Esophagus muscularis mucosa (tissue), 4 donors: ENCODE measurements at regions not wholly inside any gene's neighbourhood (a gene's known extent, or its start where the extent isn't known, plus 50 kb on each side); places are given as distances from the start of the nearest gene placed in this dataset.

ENCODE experiments used
- DNase-seq: peaks from one replicate; pipeline ENCODE4 v3.0.0-alpha.2; 2017; ENCODE audit errors: extremely low spot score
- H3K27ac ChIP-seq, 4 donors: fragments of 200-600 bp; sonication (generic); replicated peaks in 1 of 4; 1 replicate in 3 of 4; 2 replicates in 1 of 4; pipeline ENCODE4 v1.5.1; 2016 to 2019; ENCODE audit warnings: mild to moderate bottlenecking in 1 of 4
- H3K27me3 ChIP-seq, 4 donors: fragments of 200-600 bp; sonication (generic); one replicate each; pipeline versions ENCODE4 v1.5.1 to v1.6.0; 2016 to 2019
- H3K36me3 ChIP-seq, 4 donors: fragments of 200-600 bp; sonication (generic); one replicate each; pipeline ENCODE4 v1.5.1; 2016 to 2019
- H3K4me1 ChIP-seq, 4 donors: fragments of 200-600 bp; sonication (generic); one replicate each; pipeline ENCODE4 v1.5.1; 2016 to 2019
- H3K4me3 ChIP-seq, 4 donors: fragments of 200-600 bp; sonication (generic); 1 replicate in 2 of 4; 2 replicates in 2 of 4; pipeline ENCODE4 v1.5.1; 2016 to 2019; ENCODE audit warnings: mild to moderate bottlenecking in 4 of 4, moderate library complexity in 1 of 4
- H3K9me3 ChIP-seq, 4 donors: fragments of 200-600 bp; sonication (generic); 1 replicate in 3 of 4; 2 replicates in 1 of 4; pipeline ENCODE4 v1.5.1; 2016 to 2019
- CTCF ChIP-seq, 3 experiments: fragments of 200-600 bp in 2 of 3; fragments of 450-650 bp in 1 of 3; sonication (generic) in 2 of 3; IDR thresholded peaks; one replicate each; pipeline ENCODE4 v1.5.1; 2017 to 2019; ENCODE audit warnings: antibody characterized with exemption in 3 of 3, mild to moderate bottlenecking in 2 of 3, moderate library complexity in 1 of 3
- EP300 ChIP-seq: sonication (generic); formaldehyde crosslinking; IDR thresholded peaks from one replicate; pipeline ENCODE4 v1.6.1; 2017; ENCODE audit warnings: antibody characterized with exemption
- POLR2A ChIP-seq: fragments of 450-650 bp; IDR thresholded peaks from one replicate; pipeline ENCODE4 v1.6.1; 2017; ENCODE audit warnings: antibody characterized with exemption, moderate library complexity, mild to moderate bottlenecking, low read depth
- POLR2AphosphoS5 ChIP-seq, 2 donors: sonication (generic); formaldehyde crosslinking; IDR thresholded peaks; one replicate each; pipeline ENCODE4 v1.6.1; 2017; ENCODE audit warnings: antibody characterized with exemption in 2 of 2
- WGBS: methylation state at CpG from one replicate; pipeline ENCODE4 v1.1.5; 2018; 5-methylcytosine and 5-hydroxymethylcytosine counted together
- intact Hi-C: fragments of 100-400 bp; cut with DNase I; formaldehyde crosslinking; loops from one replicate; pipeline ENCODE4 v1.15.1; 2023

DNA sequence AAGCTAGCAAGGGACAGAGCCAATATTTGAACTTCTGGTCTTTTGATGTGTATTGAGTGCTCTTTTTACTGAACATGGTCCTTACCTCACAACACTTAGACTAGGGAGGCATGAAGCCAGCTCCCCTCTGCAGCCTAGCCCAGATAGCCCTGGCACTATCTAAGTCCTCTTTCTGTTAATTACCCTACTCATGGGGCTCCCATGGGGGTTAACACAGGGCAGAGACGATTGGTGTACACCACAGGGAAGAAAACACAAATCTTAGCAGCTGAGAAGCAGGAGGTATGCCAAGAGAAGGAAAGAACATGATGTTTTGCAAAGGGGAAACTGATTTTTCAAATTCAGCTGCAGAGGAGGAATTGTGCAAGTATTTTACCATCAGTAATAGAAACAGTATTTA lies 383.8 kb downstream of the TMEM232 start:
- no peak for DNase-seq
- Histone ChIP-seq H3K27me3 (no peaks in the 10 kb centered on the region), H3K9me3 (no peaks in the 10 kb centered on the region), H3K4me1 (peaks cover 0 to 11% (median 5%) of the 10 kb centered on the region in 4 donors), H3K4me3 (no peak overlapping the region), H3K27ac (no peak overlapping the region), H3K36me3 (no peaks in the 10 kb centered on the region)
- WGBS, result 55% methylated on average over 1 of the region's 1 CpG
- intact Hi-C loops, result no loop called here
- TF ChIP-seq POLR2A (no peak), POLR2AphosphoS5 (IDR thresholded peaks at IDR 0.05) (no peak), CTCF (IDR thresholded peaks at IDR 0.05) (no peak), EP300 (no peak)

DNA sequence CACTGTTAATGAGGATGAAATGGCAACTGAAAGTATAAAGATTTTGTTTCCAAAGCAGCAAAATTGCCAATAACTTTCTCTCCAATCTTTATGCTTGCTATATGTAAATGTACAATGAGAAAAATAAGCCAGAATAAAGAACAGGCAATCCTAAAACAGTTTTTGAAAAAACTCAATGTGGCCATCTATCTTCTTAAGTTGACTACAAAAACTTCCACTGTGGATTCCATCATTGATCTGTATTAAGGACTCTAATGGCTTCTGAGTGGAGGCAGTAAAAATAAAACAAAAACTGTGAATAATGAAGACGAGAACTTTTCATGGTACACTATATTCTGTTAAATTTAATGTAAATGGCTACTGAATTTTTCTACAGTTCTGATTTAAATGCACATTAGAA lies 382.9 kb downstream of the TMEM232 start:
- Histone ChIP-seq H3K4me3 (no peak overlapping the region), H3K27me3 (no peaks in the 10 kb centered on the region), H3K9me3 (no peaks in the 10 kb centered on the region), H3K4me1 (peaks cover 0 to 8% (median 3%) of the 10 kb centered on the region in 4 donors), H3K36me3 (no peaks in the 10 kb centered on the region), H3K27ac (no peak overlapping the region)
- 91% methylated on average over 1 of the region's 1 CpG for WGBS
- TF ChIP-seq POLR2A (no peak), EP300 (no peak), POLR2AphosphoS5 (IDR thresholded peaks at IDR 0.05) (no peak), CTCF (IDR thresholded peaks at IDR 0.05) (no peak)
- no peak for DNase-seq
- intact Hi-C loops, result no loop called here

DNA sequence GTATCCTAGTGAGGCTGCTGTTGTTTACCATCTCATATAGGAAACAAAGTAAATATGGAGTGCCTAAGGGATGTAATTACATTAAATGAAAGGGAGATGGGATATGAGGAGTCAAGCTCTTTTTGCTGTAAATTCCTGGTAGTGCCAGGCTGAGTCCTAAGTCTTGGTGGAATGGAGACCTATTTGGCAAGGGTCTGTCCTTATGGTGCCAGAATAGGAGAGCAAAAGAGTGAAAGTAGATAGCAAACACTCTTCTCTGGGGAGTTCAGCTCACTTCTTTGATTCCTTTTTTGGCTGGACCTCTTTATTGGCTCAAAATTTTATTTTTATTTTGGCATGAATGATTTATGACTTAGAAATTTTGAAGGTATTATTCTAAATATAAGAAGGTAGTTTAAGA lies 380.8 kb downstream of the TMEM232 start:
- intact Hi-C loops, result no loop called here

GRCh38 chr5:110346893-110347358 lies 379.5 kb downstream of the TMEM232 start:
- no peak overlapping the region for H3K27ac ChIP-seq
- no peak for TF ChIP-seq POLR2A
- no peak overlapping the region for H3K4me3 ChIP-seq
- H3K27me3 ChIP-seq, result no peaks in the 10 kb centered on the region
- no peaks in the 10 kb centered on the region for H3K4me1 ChIP-seq
- no peaks in the 10 kb centered on the region for H3K9me3 ChIP-seq
- intact Hi-C loops, result no loop called here
- no peaks in the 10 kb centered on the region for H3K36me3 ChIP-seq
- no peak for DNase-seq

More for the DNA sequence above, 380.8 kb downstream of the TMEM232 start:
- no peaks in the 10 kb centered on the region for H3K9me3 ChIP-seq
- TF ChIP-seq POLR2A, result no peak
- TF ChIP-seq CTCF (IDR thresholded peaks at IDR 0.05), result no peak
- TF ChIP-seq POLR2AphosphoS5 (IDR thresholded peaks at IDR 0.05), result no peak
- TF ChIP-seq EP300, result no peak
- no peaks in the 10 kb centered on the region for H3K4me1 ChIP-seq
- no peak overlapping the region for H3K4me3 ChIP-seq
- H3K36me3 ChIP-seq, result no peaks in the 10 kb centered on the region
- H3K27me3 ChIP-seq, result no peaks in the 10 kb centered on the region
- DNase-seq, result no peak
- no peak overlapping the region for H3K27ac ChIP-seq

DNA sequence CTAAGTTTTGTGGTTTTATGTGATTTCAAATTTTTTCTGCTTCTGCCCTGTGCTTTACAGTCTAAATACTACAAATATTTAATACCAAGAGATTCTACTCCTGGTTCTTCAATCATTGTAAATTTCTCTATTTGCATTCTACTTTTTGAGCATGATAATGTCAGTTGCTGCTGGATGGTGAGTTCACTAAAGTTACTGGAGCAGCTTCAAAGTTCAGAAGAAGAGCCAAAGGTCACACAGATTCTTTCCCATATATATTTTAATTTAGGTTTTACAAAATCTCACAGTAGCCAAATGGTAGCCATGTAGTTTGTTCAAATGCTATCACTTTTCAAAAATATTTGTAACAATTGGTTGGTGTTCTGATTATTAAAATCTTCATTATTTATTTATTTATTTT lies 378.7 kb downstream of the TMEM232 start:
- TF ChIP-seq POLR2A, result no peak
- TF ChIP-seq CTCF (IDR thresholded peaks at IDR 0.05), result no peak
- no peak for TF ChIP-seq POLR2AphosphoS5 (IDR thresholded peaks at IDR 0.05)
- TF ChIP-seq EP300, result no peak
- DNase-seq, result no peak
- Histone ChIP-seq H3K36me3 (no peaks in the 10 kb centered on the region), H3K4me3 (no peak overlapping the region), H3K9me3 (no peaks in the 10 kb centered on the region), H3K27me3 (no peaks in the 10 kb centered on the region), H3K4me1 (no peaks in the 10 kb centered on the region), H3K27ac (no peak overlapping the region)
- intact Hi-C loops, result no loop called here
